Fibroblast of skin of right biceps (primary cell): ENCODE measurements at regions not wholly inside any gene's neighbourhood (a gene's known extent, or its start where the extent isn't known, plus 50 kb on each side); places are given as distances from the start of the nearest gene placed in this dataset.

Experiments
- DNase-seq: peaks from one replicate; pipeline ENCODE4 v3.0.0-alpha.2; 2013

DNA sequence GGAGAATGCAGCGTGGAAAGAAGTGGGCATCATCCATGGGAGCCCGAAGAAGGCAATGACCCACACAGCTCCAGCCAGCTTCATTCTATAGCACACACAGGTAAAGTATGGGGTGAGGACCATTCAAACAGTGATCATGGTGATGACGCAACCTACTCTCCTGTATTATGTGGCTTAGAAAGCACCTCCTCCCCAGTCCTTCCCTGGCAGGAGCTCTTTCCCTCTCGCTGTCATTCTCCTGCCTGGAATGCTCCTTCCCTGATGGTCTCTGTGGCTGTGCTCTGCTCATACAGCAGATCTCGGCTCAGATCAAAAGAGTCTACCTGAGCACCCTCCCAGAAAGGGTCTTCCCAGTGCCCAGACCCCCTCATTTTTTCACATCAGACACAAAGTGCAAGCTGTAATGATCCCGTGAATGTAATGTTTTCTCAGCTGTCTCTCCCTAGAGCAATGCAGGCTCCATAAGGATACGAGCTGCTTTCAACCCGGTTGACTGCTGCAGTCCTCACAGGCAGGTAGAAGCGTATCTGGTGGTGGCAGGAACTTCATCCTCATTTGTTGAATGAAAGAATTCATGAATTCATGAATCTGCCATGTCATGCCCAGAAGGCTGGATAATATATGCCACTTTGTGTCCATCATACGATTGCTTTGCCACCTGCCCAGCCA lies 248.8 kb downstream of the HS3ST3A1 start:
- no peak for DNase-seq

DNA sequence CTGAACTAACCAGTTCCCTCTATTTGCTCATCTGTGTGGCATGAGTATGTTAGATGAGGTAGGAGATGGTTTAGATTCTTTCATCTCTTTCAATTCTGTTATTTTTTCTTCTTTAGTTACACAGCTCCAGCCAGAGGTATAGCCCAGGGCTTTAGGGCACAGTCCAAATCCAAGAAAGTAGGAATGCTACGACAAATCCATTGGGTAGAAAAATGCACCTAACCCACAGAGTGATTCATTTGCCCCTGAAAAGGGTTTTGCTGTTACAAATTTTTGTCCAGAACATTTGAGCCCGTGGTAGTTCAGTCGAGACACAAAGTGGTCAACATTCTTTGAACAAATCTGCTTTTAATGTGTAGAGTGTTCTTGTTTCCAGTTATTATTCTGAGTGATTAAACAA lies 250.7 kb downstream of the HS3ST3A1 start:
- peak; percentile 74 for DNase-seq

DNA sequence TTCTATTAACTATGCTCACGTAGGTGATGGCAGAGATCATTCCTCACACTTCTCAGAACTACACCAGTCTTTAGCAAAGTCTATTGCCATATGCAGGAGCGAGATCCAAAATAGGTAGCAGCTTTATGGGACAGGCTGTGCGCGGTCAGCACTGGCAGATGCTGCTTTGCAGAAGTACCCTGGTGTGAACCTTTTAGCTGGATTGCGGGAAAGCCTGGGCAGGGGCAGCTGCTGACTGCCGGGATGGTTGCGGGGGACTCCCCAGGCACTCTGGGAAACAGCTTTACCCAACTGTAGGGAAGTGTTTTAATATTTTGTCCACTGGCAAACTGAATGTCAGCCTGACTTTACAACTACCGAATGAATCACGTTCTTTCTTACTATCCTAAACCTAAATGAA lies 251.3 kb downstream of the HS3ST3A1 start:
- DNase-seq, result no peak

DNA sequence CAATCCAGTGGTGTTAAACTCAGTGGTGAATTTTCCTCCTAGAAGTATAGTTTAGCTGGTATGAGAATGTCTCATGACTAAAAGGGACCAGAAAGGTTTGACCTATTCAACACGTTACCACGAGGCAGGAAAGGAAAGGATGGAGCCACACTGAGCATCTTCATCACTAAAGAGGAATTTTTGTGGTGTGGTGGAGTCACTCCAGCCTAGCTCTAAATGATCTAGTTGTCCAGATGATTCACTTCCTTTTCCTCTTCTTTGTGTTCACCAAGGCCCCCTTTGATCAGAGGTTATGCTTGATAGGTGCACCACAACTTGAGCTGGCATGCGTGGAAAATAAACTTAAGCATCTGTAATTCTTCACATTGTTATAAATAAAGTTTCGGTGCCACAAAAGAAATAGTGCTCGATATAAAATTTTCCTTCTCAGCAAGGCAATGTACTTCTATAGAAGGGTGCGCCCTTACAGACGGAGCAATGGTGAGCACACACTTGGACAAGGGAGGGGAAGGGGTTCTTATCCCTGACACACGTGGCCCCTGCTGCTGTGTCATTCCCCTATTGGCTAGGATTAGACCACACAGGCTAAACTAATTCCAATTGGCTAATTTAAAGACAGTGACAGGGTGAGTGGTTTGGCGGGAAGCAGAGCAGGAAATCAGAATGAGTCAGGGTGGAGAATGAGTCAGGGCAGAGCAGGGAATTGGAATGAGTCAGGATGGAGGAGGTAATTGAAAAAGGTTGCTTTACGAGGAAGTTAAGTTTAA lies 254.6 kb downstream of the HS3ST3A1 start:
- peak; percentile 99 for DNase-seq

DNA sequence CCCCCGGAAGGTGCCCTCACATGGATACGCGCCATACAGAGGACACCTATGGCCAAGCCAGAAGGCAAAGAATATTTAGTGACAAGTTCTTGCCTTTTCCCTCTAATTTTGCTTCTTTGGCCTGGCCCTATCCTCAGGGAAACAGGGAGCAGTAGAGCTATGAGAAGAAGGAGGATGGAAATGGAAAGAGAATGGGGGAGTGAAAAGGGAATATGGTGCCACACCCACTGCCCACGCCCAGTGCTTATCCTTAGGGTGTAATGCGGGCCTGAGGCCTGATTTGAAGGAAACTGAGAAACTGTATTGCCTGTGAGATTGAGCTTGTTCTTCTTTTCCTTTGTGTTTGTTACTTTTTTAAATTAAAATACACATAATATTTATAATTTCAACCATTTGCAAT lies 255.1 kb downstream of the HS3ST3A1 start:
- DNase-seq, result no peak

DNA sequence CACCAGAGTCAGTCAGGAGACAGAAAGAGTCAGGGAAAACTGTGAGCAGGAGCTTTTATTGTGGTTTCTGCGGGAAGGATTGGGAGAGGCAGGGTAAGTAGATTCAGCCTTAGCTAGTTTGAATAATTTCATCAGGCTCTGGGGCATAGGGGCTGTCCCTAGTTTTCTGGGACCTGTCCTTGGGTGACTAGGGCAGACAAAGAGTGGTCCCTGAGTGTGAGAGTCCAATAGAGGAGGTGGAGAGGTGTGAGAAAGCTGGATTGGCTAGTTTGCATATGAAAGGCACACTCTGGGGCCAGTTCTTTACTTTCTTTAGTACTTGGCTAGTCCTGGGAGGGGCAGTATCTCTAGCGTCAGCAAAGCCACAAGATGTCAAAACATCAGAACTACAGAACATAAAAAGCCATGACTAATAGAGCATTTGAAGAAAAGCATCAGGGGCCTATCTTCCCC lies 255.6 kb downstream of the HS3ST3A1 start:
- DNase-seq, result peak; percentile 99

DNA sequence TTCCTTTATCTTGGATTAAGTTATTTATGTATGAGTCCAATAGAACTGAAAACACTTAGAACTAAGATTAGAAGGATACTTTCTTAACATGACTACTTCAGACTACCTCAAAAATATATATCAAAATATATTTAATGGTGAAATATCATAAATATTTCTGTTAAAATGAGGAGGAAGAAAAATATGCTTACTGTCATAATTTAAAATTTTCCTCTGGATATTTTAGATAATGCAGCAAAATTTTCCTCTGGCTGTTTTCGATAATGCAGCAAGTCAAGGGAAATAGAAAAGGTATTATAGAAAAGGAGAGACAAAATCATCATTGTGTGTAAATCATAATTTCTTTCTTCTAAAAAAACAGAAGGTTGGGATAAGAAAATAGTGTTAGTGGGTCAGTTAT lies 263.3 kb downstream of the HS3ST3A1 start:
- no peak for DNase-seq

DNA sequence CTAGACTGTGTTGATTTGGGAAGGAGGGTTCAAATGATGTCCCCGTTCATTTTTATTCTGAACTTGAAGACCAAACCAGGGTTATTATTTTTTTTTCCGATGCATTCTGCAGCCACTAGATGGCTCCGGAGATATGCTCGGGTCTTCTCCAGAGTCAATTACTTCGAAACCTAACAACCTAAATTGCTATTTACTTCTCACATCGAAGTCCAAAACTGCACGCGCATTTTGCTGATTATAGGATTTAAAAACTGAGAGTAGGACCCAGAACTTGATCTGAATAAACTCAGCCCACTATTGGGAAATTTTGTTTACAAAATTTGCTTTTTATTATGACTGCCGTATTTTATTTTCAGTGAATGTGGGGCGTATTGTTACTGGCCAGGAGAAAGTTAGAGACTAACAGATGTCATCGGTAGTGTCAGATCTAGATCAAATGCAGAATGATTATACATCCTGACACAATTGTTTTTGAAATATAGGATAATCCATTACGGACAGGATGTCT lies 263.8 kb downstream of the HS3ST3A1 start:
- peak; percentile 85 for DNase-seq

DNA sequence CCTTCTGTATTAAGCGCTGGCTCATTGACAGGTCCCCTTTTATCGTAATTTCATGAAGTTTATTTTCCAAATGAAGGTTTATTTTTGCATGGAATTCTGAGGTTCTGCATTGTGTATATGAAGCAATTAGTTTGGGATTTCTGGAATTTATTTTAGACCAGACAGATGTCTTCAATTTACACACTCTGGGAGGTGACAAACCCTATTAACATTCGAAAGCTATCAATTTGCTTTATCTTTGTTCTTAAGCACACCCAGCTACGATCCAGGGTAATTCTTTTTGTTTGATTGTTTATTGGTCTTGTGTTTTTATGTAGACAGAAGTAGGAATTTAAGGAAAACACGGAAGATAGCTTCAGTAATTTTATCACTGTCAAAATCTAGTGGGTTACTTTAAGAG lies 264.6 kb downstream of the HS3ST3A1 start:
- peak; percentile 83 for DNase-seq

DNA sequence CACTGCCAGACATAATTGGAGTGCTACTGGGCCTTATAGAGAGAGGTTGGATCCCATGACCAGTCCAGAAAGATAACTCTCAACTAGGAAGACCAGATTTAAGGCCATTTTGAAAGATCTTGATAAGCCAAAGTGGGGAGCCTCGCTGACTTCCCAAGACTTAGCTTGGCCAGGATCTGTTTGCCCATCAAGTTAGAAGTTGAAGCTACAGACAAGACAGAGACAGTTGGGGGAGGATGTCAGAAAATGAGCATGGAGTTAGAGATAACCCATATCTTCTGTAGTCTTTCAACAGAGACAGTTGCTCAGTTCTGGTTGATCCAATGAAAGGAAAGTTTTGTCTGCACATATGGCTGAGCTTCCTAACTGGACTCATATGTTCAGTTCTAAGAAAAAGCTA lies 267.4 kb downstream of the HS3ST3A1 start:
- no peak for DNase-seq

DNA sequence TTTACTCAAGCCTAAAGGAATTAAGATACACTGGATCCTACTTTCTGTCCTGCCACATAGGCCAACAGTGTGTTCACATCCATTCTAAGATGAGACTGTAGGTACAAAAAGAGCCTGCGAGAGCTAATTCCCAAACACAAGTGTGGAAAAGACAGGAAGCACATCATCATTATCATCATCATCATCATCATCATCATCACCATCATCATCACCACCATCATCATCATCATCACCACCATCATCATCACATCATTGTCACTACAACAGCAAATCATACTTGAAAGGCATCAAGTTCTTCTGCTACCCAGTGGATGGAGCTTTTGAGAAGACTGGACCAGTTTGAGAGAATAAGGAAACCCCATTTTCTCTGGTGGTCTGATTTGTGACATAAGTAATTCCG lies 268.1 kb downstream of the HS3ST3A1 start:
- DNase-seq, result no peak

DNA sequence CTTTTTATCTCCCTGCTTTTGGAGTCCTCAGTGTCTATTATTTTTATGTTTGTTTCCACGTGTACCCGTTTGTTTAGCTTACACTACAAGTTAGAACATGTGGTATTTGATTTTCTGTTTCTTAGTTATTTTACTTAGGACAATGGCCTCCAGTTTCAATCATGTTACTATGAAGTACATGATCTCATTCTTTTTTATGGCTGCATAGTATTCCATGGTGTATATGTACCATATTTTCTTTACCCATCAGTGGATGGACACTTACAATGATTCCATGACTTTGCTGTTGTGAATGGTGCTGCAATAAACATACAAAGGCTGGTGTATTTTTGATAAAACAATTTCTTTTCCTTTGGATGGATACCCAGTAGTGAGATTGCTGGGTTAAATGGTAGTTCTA lies 269.5 kb downstream of the HS3ST3A1 start:
- no peak for DNase-seq

DNA sequence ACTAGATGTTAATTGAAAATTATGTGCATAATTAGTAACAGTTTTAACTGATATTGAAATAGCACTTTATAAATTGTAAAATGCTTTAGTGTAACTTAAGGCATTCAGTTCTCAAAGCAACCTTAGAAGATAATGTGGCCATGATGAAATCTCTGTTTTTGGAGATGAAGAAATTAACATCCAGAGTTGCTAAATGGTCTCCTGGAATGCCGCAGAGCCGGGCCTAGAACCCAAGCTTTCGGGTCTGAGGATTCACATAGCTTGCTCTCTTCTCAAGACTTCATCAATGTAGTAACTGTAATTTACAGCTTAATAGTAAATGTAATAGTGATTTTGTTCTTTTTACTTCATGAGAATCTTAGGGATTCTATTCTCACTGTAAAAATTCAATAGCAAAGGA lies 272.3 kb downstream of the HS3ST3A1 start:
- DNase-seq, result no peak

DNA sequence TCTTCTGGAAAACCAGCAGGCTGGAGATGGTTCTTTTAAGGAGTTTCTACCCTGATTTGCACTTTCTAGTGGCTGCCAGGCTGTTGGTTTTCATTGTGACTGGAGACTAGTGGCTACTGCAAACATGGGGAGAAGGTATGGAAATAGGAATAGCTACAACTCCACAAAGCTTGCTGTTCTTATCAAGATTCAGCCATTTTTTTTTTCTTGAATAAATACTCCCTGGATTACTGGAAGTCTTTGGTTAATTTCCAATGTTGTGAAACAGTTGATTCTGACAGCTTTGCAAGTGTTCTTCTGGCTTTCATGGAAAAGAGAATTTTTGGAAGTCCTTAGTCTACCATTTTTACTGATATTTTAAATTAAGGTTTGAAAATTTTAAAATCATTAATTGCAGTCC lies 277.7 kb downstream of the HS3ST3A1 start:
- no peak for DNase-seq

DNA sequence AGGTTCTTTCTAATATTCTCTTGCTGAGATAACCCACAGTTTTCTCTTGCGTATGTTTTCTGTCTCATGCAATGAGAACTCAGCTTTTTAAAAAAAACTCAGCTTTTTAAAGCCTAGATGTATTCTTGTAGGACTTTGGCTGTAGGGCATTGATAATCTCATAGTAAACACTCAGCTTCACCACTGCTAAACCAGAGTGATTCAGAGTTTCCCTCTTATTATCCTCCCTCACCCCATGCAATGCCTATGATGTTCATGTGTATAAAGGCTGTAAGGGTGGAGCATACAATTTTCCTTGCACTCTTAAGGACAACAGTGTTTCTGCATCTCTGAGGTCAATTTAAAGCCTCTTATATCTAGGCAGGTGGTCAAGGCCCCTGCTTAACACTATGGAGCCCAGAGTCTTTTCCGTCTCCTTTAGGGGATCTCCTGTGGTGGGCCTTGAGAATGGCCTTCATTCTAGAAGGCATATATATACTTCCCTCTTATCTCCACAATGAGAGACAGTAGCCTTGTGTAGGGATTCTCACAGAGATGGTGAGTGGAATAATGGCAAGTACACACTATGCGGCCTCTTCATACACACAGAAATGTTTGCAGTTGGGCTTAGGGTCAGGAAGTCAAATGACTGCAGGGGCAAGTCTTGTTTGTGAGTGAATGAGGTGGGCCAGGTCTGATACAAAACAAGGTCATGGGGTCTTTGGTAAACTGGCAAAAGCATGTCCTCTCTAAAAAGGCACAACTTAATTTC lies 279.6 kb downstream of the HS3ST3A1 start:
- DNase-seq, result no peak

DNA sequence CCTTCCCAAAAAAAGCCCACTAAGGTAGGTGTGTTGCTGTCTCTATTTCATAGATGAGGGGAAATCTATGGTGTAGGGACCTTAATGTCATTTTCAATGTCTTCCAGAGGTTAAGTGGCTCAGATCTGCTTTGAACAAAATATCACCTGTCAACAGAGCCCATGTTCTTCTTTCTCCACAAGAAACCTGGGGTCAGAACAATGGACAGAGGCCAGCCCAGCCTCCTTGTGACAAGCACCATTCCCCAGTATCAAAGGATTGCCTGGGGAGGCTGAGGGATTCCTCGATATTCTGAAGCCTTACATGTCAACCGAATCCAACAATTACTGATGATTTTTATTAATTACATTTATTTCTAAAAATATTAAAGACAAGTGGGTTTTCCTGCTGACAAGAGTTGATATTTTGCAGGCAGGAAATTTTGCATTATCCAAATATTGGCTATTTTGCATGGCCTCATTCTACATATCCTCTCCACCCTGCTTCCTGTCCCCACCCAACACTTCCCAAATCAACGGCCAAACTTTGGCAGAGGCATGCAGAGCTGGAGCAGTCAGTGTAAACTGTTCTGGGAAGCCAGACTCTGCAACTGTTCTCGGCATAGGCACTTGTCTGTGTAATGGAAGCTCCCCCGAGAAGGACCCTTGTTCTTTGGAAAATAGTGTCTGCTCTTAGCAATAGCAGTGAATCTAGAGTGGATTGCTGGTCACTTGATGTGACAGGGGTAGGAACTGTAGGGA lies 281.5 kb downstream of the HS3ST3A1 start:
- DNase-seq, result no peak

DNA sequence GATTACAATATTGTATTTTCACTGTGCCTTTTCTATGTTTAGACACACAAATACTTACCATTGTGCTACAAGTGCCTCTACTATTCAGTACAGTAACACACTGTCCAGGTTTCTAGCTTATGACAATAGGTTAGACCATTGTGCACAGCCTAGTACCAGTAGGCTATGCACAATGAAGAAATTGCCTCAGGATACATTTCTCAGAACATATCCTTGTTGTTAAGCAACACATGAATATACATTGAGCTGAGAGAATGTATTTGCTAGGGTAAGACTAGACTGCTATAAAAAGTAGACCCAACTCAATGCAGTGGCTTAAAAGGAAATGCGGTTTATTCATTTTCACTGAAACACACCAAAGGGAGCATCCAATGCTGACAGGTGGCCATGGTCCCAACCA lies 285.1 kb downstream of the HS3ST3A1 start:
- no peak for DNase-seq

DNA sequence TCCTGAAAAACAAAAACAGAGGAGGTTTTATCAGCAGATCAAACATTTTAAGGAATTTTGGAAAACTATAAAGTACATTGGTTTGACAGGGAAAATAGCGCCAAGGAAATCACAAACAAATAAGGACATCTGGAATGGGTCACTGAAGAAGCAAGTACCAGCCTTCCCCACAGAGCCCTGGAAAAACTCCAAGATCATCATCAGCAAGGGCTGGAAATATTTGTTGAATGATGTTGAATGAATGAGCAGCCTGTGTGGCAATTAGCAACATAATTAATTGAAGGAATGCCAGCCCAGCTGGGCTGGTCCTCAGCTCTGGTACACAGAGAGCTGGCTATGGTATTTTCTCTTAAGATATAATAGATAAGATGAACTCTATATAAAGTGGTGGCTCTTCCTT lies 290.4 kb downstream of the HS3ST3A1 start:
- DNase-seq, result peak; percentile 88

DNA sequence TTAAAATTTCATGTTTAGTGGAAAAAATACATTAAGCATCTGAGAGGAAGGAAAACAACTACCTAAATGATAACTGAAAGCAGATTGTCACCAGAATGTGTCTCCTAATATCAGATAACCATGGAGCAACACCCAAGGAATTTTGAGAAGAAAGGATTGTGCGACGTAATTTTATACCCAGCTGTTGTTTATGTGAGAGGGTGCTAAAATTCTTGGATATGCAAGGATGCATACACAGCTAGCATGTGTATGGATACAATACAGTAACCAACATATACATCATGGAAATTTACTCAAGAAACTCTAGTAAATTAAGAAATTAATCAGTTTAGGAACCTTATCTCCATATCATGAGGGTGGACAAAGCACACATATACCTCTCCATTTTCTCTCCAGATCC lies 290.9 kb downstream of the HS3ST3A1 start:
- no peak for DNase-seq

DNA sequence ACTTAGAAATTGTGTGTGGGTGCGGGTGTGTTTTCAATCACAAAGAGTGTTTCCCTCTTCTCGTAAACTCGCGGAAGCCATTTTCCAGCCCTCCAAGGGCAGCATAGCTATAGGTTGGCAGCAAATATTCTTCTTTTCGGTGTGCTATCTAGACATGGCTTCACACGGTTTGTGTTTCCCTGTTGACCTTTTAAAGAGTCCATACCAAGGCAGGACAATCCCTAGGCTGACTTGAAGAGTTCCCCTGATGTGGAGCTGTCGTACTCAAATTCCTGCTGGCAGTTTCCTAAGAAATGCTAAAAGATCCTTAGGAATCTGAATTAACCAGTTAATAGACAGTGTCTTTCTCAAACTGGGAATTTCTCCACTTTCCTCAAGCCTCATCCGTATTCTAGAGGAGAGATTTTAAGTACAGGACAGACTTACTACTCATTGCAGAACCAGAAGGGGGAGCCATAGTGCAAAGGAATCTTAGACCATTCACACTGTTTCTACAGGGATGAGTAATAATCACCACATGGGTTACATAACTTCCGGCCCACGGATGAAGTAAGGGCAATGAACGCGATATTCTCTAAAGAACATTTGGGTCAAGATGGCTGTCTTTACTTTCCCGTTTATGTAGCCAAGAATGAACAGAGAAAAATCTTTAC lies 288.6 kb upstream of the ELAC2 start:
- DNase-seq, result peak; percentile 86

DNA sequence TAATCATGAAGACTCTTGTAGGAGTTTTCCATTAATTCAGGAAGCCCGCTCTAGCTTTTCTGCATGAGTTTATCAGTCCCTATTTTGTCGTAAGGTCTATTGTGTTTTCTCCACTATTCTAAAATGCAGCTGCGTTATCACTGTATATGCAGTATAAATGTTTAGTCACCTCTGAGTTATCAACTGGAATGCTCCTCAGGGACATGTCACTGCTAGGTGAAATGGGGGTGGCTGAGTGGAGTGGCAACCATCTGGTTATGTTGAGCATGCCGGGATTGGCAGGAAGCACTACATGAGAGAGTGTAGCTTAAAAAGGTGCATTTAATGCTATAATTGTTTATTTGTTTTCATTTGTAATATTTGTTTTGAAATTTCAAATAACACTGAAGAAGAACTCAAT lies 285.2 kb upstream of the ELAC2 start:
- DNase-seq, result no peak

DNA sequence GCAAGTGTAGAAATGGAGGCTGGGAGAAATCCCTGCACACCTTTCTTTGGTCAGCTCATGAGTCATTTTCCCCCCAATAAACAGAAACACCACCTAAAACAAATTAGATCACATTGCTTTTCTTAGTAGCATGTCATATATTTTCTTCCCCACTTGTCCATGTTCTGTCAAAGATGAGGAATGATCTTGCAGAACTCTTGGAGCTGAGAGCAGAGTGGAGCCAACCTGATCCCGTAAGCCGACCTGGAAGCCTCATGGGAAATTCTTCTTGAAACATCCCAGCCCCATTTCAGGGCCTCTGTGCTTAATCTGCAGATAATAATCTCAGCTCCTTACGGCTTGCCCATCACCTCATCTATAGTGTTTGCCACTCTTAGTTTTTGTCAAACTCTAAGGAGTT lies 284.6 kb upstream of the ELAC2 start:
- no peak for DNase-seq
